ENCODE measurements at regions not wholly inside any gene's neighbourhood (a gene's known extent, or its start where the extent isn't known, plus 50 kb on each side); places are given as distances from the start of the nearest gene placed in this dataset.

- Histone ChIP-seq H4K91ac (replicated peaks; ENCODE audit: insufficient read length, low read length) (no peak overlapping the region), H3K27me3 (replicated peaks in 1 of 4; ENCODE audit: control insufficient read depth in 3 of 4, extremely low read depth in 1 of 4, insufficient read depth in 3 of 4, low read length in 3 of 4) (no peaks in the 10 kb centered on the region), H3K36me3 (ENCODE audit: control insufficient read depth in 2 of 4, insufficient read depth in 4 of 4, low read length in 3 of 4) (no peaks in the 10 kb centered on the region), H2AK5ac (ENCODE audit: low read depth, low read length) (no peak overlapping the region), H3K4me2 (ENCODE audit: insufficient read depth in 1 of 2, low read depth in 2 of 2, low read length in 2 of 2) (no peak overlapping the region), H3K4me1 (replicated peaks in 1 of 4; ENCODE audit: control insufficient read depth in 3 of 4, insufficient read depth in 4 of 4, low read length in 3 of 4) (peaks cover 0 to 4% (median 1%) of the 10 kb centered on the region in 4 experiments; a peak in 4 of 7 replicates), H2BK20ac (ENCODE audit: low read length) (no peak overlapping the region), H2BK15ac (ENCODE audit: low read length) (no peak overlapping the region), H2AFZ (ENCODE audit: low read length) (no peak overlapping the region), H3K14ac (ENCODE audit: insufficient read length) (no peak overlapping the region), H3K23me2 (ENCODE audit: low read depth, low read length) (no peaks in the 10 kb centered on the region), H4K20me1 (replicated peaks in 1 of 2; ENCODE audit: control insufficient read depth in 1 of 2, insufficient read depth in 2 of 2, low read length in 2 of 2) (peaks cover 2% of the 10 kb centered on the region in 2 experiments), H4K5ac (ENCODE audit: insufficient read length, low read depth, low read length) (no peak overlapping the region), H3K27ac (ENCODE audit: low read depth, low read length) (no peak overlapping the region), H3K79me2 (ENCODE audit: control insufficient read depth in 1 of 2, insufficient read depth in 2 of 2, low read length in 2 of 2) (no peaks in the 10 kb centered on the region), H3K23ac (ENCODE audit: insufficient read length) (no peak overlapping the region), H3K79me1 (ENCODE audit: low read depth, low read length) (no peaks in the 10 kb centered on the region), H3K9ac (replicated peaks in 1 of 4; ENCODE audit: extremely low read depth in 1 of 4, low read depth in 3 of 4, low read length in 3 of 4) (no peak overlapping the region), H3K9me3 (ENCODE audit: insufficient read depth in 2 of 2, low read depth in 1 of 2, low read length in 1 of 2) (no peaks in the 10 kb centered on the region), H3K4me3 (ENCODE audit: extremely low read depth in 1 of 4, insufficient read depth in 2 of 4, low read depth in 3 of 4, low read length in 4 of 4) (no peak overlapping the region), H3K4ac (replicated peaks; ENCODE audit: insufficient read length, low read depth, low read length) (no peak overlapping the region), H4K8ac (ENCODE audit: extremely low read depth, insufficient read depth, low read length) (no peak overlapping the region), H3K56ac (replicated peaks; ENCODE audit: insufficient read length, low read depth, low read length) (no peak overlapping the region), H3K18ac (ENCODE audit: extremely low read depth, low read length) (no peak overlapping the region), H2BK5ac (ENCODE audit: low read depth, low read length) (no peak overlapping the region), H2BK12ac (ENCODE audit: low read depth, low read length) (no peak overlapping the region), H2BK120ac (replicated peaks; ENCODE audit: low read depth, low read length) (no peak overlapping the region)
- DNase-seq (ENCODE audit: low read depth in 1 of 2, low spot score in 2 of 2) = no peak
- ChIA-PET POLR2A (ENCODE audit: partially characterized antibody) (no interaction called here), CTCF (ENCODE audit: partially characterized antibody) (interaction anchor here (0.6 to 1.8 kb wide), 7 partner anchors 12 to 673 kb away, joined by 3 to 7 read pairs (median 3); no protein-coding TSS in a partner anchor)
- 84% methylated on average over 1 of the region's 1 CpG; no CpG with 5 or more reads in 1 of the 2 experiments for WGBS, 2 experiments (ENCODE audit: extremely low coverage in 1 of 2, insufficient coverage in 1 of 2, insufficient read length in 1 of 2, insufficient replicate concordance in 2 of 2, low coverage in 1 of 2, low lambda C conversion rate in 2 of 2, missing lambda C conversion rate in 1 of 2)
- FAIRE-seq = no peak
- no peak for TF ChIP-seq HDAC6 (IDR thresholded peaks at IDR 0.05; ENCODE audit: low read depth, low read length)
- no peak for TF ChIP-seq TEAD4 (IDR thresholded peaks at IDR 0.05; ENCODE audit: low read depth, low read length)
- TF ChIP-seq ZNF274 (IDR thresholded peaks at IDR 0.05; ENCODE audit: borderline replicate concordance, extremely low read depth, low read length) = no peak
- TF ChIP-seq ASH2L (IDR thresholded peaks at IDR 0.05; ENCODE audit: low read length) = no peak
- no peak for TF ChIP-seq CREB1 (IDR thresholded peaks at IDR 0.05)
- no peak for TF ChIP-seq YY1 (IDR thresholded peaks at IDR 0.05; ENCODE audit: low read depth, low read length)
- no peak for TF ChIP-seq POU5F1 (IDR thresholded peaks at IDR 0.05; ENCODE audit: low read depth, low read length)
- no peak for TF ChIP-seq CEBPB (IDR thresholded peaks at IDR 0.05; ENCODE audit: low read depth, low read length)
- no peak for TF ChIP-seq NRF1 (IDR thresholded peaks at IDR 0.05; ENCODE audit: low read depth, low read length)
- no peak for TF ChIP-seq ATF3 (IDR thresholded peaks at IDR 0.05; ENCODE audit: insufficient read depth, low read depth, low read length)
- TF ChIP-seq SP1 (IDR thresholded peaks at IDR 0.05; ENCODE audit: low read depth, low read length) = no peak
- no peak for TF ChIP-seq RFX5 (IDR thresholded peaks at IDR 0.05; ENCODE audit: borderline replicate concordance, low read depth, low read length)
- no peak for TF ChIP-seq USF2 (IDR thresholded peaks at IDR 0.05; ENCODE audit: low read length)
- TF ChIP-seq SP4 (IDR thresholded peaks at IDR 0.05; ENCODE audit: low read length) = no peak
Observed at GRCh38 chr1:173417563-173417962, 59.6 kb upstream of the PRDX6 start.

Data from H1 (cell line).